Ascending aorta (tissue), 2 donors: ENCODE measurements at regions not wholly inside any gene's neighbourhood (a gene's known extent, or its start where the extent isn't known, plus 50 kb on each side); places are given as distances from the start of the nearest gene placed in this dataset.

Experiments
- DNase-seq, 2 donors: peaks; one replicate each; pipeline ENCODE4 v3.0.0-alpha.2; 2019; ENCODE audit warnings: low spot score in 2 of 2
- H3K27ac ChIP-seq, 2 donors: fragments of 200-600 bp; sonication (generic); one replicate each; pipeline ENCODE4 v1.5.1; 2016 to 2017; ENCODE audit warnings: mild to moderate bottlenecking in 1 of 2
- H3K27me3 ChIP-seq: fragments of 200-600 bp; sonication (generic); one replicate; pipeline ENCODE4 v1.5.1; 2017
- H3K36me3 ChIP-seq, 2 donors: fragments of 200-600 bp; sonication (generic); one replicate each; pipeline ENCODE4 v1.5.1; 2016
- H3K4me1 ChIP-seq, 2 donors: fragments of 200-600 bp; sonication (generic); one replicate each; pipeline ENCODE4 v1.5.1; 2016 to 2017; ENCODE audit warnings: mild to moderate bottlenecking in 1 of 2
- H3K4me3 ChIP-seq, 2 donors: fragments of 200-600 bp; sonication (generic); one replicate each; pipeline ENCODE4 v1.5.1; 2016 to 2017; ENCODE audit warnings: mild to moderate bottlenecking in 1 of 2
- H3K9me3 ChIP-seq, 2 donors: fragments of 200-600 bp; sonication (generic); one replicate each; pipeline ENCODE4 v1.5.1; 2016
- intact Hi-C: fragments of 100-400 bp; cut with DNase I; formaldehyde crosslinking; loops from one replicate; pipeline ENCODE4 v1.15.1; 2023
- TF ChIP-seq, protein P1 (sequence below), 3 experiments: fragments of 200-600 bp in 2 of 3; fragments of 450-650 bp in 1 of 3; sonication (generic) in 2 of 3; IDR thresholded peaks; one replicate each; pipeline ENCODE4 v1.5.1; 2016 to 2019; ENCODE audit warnings: antibody characterized with exemption in 3 of 3, mild to moderate bottlenecking in 1 of 3, moderate library complexity in 1 of 3

DNA sequence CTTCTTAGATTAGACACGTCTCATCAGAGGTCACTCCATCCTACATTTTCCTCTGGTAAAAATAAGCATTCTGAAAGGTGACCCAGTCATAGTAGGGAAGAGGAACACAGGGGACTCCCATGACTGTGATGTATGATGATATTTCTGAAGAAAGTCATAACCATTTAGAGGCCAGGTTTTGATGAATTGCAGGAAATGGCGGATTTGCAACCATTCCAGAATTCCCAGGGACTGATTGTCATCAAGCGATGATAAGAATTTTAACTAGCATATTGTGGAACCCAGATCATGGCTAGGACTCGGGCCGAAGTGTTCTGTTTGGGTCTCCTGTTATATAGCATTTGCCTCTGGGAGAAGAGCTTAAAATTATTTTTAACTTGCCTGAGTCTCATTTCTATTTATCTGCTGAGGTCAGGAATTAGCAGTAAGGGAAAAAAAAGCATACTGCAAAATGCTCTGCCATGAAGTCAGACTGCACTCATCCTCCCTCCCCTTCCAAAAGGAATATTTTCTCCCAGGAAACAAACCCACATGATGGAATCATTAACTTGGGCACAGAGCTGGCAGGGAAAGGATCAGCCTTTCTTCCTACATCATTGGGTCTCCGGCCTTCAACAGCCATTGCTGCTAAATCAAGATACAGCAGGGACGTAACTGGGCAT lies 286.7 kb downstream of the HLX start:
- intact Hi-C loops = no loop called here
- H3K4me3 ChIP-seq = no peak overlapping the region

DNA sequence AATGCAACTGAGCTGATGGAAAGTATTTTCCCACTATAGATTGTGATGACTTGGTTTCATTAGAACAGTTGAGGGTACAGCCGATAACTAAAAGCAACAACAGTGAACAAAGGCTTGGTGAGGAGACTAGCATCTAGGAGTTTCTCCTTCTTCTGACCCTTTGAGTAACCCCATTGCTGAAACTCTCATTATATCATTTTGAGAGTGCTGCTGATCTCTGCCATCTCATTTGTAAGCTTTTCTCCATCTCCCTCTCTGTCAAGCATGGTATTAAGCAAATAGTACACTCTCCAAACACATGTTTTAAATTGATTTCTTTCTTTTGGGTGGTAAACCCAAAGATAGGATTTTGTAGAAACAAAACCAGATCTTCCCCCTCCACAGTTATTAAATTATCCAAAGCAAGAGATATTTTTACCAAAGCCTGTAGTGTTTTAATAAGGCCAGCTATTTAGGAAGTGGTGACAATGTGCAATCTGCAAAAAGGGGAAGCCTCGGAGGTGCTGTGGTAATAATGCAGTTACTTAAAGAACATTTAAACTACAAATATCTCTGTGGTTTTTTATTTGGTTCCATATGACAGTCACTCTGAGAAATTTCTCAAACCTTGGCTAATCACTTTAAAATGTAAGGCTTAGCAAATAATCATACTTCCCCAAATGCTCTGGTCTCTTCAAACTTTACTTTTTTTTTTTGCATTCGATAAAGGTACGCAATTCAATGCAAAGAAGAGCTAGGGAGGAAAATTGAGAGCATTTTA lies 287.5 kb downstream of the HLX start:
- Histone ChIP-seq H3K27me3 (no peaks in the 10 kb centered on the region), H3K4me3 (no peak overlapping the region), H3K4me1 (no peaks in the 10 kb centered on the region), H3K36me3 (no peaks in the 10 kb centered on the region), H3K9me3 (no peaks in the 10 kb centered on the region), H3K27ac (no peak overlapping the region)
- TF ChIP-seq, protein P1, sequence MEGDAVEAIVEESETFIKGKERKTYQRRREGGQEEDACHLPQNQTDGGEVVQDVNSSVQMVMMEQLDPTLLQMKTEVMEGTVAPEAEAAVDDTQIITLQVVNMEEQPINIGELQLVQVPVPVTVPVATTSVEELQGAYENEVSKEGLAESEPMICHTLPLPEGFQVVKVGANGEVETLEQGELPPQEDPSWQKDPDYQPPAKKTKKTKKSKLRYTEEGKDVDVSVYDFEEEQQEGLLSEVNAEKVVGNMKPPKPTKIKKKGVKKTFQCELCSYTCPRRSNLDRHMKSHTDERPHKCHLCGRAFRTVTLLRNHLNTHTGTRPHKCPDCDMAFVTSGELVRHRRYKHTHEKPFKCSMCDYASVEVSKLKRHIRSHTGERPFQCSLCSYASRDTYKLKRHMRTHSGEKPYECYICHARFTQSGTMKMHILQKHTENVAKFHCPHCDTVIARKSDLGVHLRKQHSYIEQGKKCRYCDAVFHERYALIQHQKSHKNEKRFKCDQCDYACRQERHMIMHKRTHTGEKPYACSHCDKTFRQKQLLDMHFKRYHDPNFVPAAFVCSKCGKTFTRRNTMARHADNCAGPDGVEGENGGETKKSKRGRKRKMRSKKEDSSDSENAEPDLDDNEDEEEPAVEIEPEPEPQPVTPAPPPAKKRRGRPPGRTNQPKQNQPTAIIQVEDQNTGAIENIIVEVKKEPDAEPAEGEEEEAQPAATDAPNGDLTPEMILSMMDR (IDR thresholded peaks at IDR 0.05) = no peak
- no peak for DNase-seq
- intact Hi-C loops = no loop called here

More for the DNA sequence above, 286.7 kb downstream of the HLX start:
- Histone ChIP-seq H3K4me1 (no peaks in the 10 kb centered on the region), H3K36me3 (no peaks in the 10 kb centered on the region), H3K27ac (no peak overlapping the region), H3K9me3 (no peaks in the 10 kb centered on the region), H3K27me3 (no peaks in the 10 kb centered on the region)
- no peak for DNase-seq
- TF ChIP-seq, protein P1 (IDR thresholded peaks at IDR 0.05) = no peak

DNA sequence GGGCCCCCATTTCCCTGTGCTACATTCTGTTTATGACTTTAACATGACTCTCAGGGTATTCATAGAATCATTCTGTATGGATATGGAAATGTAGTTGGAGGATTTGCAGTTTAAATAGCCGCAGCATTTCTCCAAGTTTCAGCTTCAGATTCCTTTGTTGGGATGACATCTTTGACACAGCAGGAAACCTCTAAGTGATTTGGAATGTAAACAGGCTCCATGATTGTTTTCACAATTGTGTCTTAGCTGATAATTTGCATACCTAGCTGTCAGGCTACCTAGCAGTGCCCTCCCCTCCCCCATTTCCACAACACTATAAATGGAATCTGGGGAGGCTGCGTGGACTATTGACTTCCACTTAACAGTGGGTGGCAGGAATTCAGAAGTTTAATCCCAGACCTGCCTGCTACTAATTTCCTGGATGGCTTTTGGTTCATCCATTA lies 290.2 kb downstream of the HLX start:
- Histone ChIP-seq H3K27ac (no peak overlapping the region), H3K4me3 (no peak overlapping the region), H3K9me3 (no peaks in the 10 kb centered on the region), H3K36me3 (no peaks in the 10 kb centered on the region), H3K4me1 (no peaks in the 10 kb centered on the region), H3K27me3 (no peaks in the 10 kb centered on the region)
- intact Hi-C loops = no loop called here
- no peak for DNase-seq
- TF ChIP-seq, protein P1 (IDR thresholded peaks at IDR 0.05) = no peak

DNA sequence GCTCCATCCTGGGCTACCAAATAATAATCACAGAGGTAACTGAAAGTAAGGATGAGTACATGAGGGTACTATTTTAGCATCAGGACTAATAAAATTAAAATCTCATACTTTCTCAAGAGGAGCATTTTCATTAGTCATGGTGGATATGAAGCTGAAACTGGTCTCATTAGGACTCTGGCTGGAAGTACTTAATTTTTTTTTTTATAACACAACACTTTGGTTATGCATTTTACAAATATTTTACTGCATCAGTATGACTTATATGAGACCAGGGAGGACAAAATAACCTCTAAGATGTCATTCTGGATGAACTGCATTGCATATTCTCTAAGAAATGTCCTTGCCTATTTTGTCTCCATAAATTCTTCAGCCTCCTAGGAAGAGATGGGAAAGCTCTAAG lies 290.9 kb downstream of the HLX start:
- no peaks in the 10 kb centered on the region for H3K4me1 ChIP-seq
- TF ChIP-seq, protein P1 (IDR thresholded peaks at IDR 0.05) = no peak
- no peaks in the 10 kb centered on the region for H3K27me3 ChIP-seq
- intact Hi-C loops = no loop called here
- no peaks in the 10 kb centered on the region for H3K9me3 ChIP-seq
- no peak for DNase-seq
- no peak overlapping the region for H3K4me3 ChIP-seq
- no peak overlapping the region for H3K27ac ChIP-seq
- no peaks in the 10 kb centered on the region for H3K36me3 ChIP-seq

DNA sequence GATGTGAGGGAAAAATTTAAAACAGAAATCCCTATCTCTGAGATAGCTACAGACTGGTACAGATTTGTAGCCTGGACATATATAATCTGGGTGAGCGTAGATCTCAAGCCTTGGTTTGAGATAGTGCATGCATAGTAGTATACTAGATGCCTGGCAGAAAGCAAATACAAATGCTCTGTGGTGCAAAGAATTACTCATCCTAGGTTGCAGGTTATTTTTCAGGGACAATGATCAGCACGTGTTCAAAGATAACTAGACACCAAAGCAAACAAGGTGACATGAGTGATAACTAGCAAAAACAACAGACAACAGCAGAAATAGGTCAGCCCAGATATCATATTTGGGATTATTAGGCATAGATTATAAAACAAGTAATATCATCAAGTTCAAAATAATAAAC lies 292.5 kb downstream of the HLX start:
- H3K9me3 ChIP-seq = no peaks in the 10 kb centered on the region
- H3K4me1 ChIP-seq = no peaks in the 10 kb centered on the region
- H3K27me3 ChIP-seq = no peaks in the 10 kb centered on the region
- no peak overlapping the region for H3K27ac ChIP-seq
- TF ChIP-seq, protein P1 (IDR thresholded peaks at IDR 0.05) = no peak
- no peak for DNase-seq
- intact Hi-C loops = no loop called here
- no peaks in the 10 kb centered on the region for H3K36me3 ChIP-seq
- H3K4me3 ChIP-seq = no peak overlapping the region
